OCI-LY3 (cell line): ENCODE measurements at regions not wholly inside any gene's neighbourhood (a gene's known extent, or its start where the extent isn't known, plus 50 kb on each side); places are given as distances from the start of the nearest gene placed in this dataset.

Experiments used
- H2AFZ ChIP-seq: fragments of 200-600, 300-600 bp; shearing (Covaris generic); 2 replicates; pipeline ENCODE4 v1.6.0; 2014; ENCODE audit warnings: antibody characterized with exemption, low read depth, low read length
- H3K27ac ChIP-seq: fragments of 200-600, 300-600 bp; sonication (generic); 2 replicates; pipeline ENCODE4 v1.5.1; 2014; ENCODE audit warnings: mild to moderate bottlenecking, low read length, moderate library complexity, mixed read lengths
- H3K27me3 ChIP-seq: fragments of 200-600, 300-600 bp; sonication (generic); 2 replicates; pipeline ENCODE4 v1.6.1; 2014; ENCODE audit warnings: low read depth, low read length, mixed read lengths
- H3K36me3 ChIP-seq: fragments of 200-600, 300-600 bp; sonication (generic); replicated peaks from 2 replicates; pipeline ENCODE3; 2014; ENCODE audit warnings: low read depth, low read length, mixed read lengths
- H3K4me1 ChIP-seq: fragments of 300-600, 200-600 bp; sonication (generic); 2 replicates; pipeline ENCODE4 v1.6.1; 2014; ENCODE audit warnings: low read length, mixed read lengths
- H3K4me2 ChIP-seq: fragments of 200-600, 300-600 bp; sonication (generic); 2 replicates; pipeline ENCODE4 v1.6.1; 2014; ENCODE audit warnings: low read length, mixed read lengths
- H3K4me3 ChIP-seq: fragments of 300-600, 200-600 bp; sonication (generic); 2 replicates; pipeline ENCODE4 v1.5.1; 2014; ENCODE audit warnings: antibody characterized with exemption, mild to moderate bottlenecking, low read length, moderate library complexity
- H3K79me2 ChIP-seq: fragments of 300-600, 200-600 bp; shearing (Covaris generic); 2 replicates; pipeline ENCODE4 v1.6.1; 2014; ENCODE audit warnings: mild to moderate bottlenecking, low read length, mixed read lengths
- H3K9ac ChIP-seq: fragments of 300-600, 200-600 bp; shearing (Covaris generic); 2 replicates; pipeline ENCODE4 v1.6.0; 2014; ENCODE audit warnings: mild to moderate bottlenecking, low read length, moderate library complexity
- H3K9me3 ChIP-seq: fragments of 200-600, 300-600 bp; shearing (Covaris generic); 2 replicates; pipeline ENCODE4 v1.6.1; 2014; ENCODE audit warnings: low read length, mixed read lengths; ENCODE audit not compliant: insufficient read depth
- H4K20me1 ChIP-seq: fragments of 200-600, 300-600 bp; sonication (generic); 2 replicates; pipeline ENCODE4 v1.6.1; 2016; ENCODE audit warnings: low read length, mixed read lengths; ENCODE audit not compliant: insufficient read depth
- CTCF ChIP-seq: fragments of 200-600, 300-600 bp; sonication (generic); IDR thresholded peaks from 2 replicates; pipeline ENCODE4 v1.5.1; 2014; ENCODE audit warnings: antibody characterized with exemption, low read length, low read depth
- EZH2phosphoT487 ChIP-seq: fragments of 200-600 bp; shearing (Covaris generic); IDR thresholded peaks from 2 replicates; pipeline ENCODE4 v1.6.1; 2018; ENCODE audit warnings: antibody characterized with exemption, mixed run types, low read depth

- Histone ChIP-seq H3K27ac (no peak overlapping the region), H3K27me3 (no peaks in the 10 kb centered on the region), H2AFZ (no peak overlapping the region), H3K36me3 (no peaks in the 10 kb centered on the region), H4K20me1 (no peaks in the 10 kb centered on the region), H3K4me1 (no peaks in the 10 kb centered on the region), H3K9me3 (no peaks in the 10 kb centered on the region), H3K4me2 (no peak overlapping the region), H3K79me2 (no peaks in the 10 kb centered on the region), H3K4me3 (no peak overlapping the region), H3K9ac (no peak overlapping the region)
- TF ChIP-seq EZH2phosphoT487: no peak
- TF ChIP-seq CTCF: no peak
These were observed 409.3 kb upstream of the SPTLC3 start for GRCh38 chr20:12599494-12599893.

GRCh38 chr20:12605751-12606150, 403.0 kb upstream of the SPTLC3 start:
- Histone ChIP-seq H4K20me1 (no peaks in the 10 kb centered on the region), H3K27ac (no peak overlapping the region), H3K79me2 (no peaks in the 10 kb centered on the region), H3K4me2 (no peak overlapping the region), H3K36me3 (no peaks in the 10 kb centered on the region), H3K27me3 (no peaks in the 10 kb centered on the region), H3K4me1 (no peaks in the 10 kb centered on the region), H3K9me3 (no peaks in the 10 kb centered on the region), H2AFZ (no peak overlapping the region), H3K9ac (no peak overlapping the region), H3K4me3 (no peak overlapping the region)
- TF ChIP-seq EZH2phosphoT487: no peak

GRCh38 chr20:12610871-12611270, 397.9 kb upstream of the SPTLC3 start:
- Histone ChIP-seq H3K79me2 (no peaks in the 10 kb centered on the region), H3K27ac (no peak overlapping the region), H3K27me3 (no peaks in the 10 kb centered on the region), H3K4me1 (no peaks in the 10 kb centered on the region), H4K20me1 (no peaks in the 10 kb centered on the region), H3K36me3 (no peaks in the 10 kb centered on the region), H2AFZ (no peak overlapping the region), H3K9me3 (no peaks in the 10 kb centered on the region), H3K4me3 (no peak overlapping the region), H3K4me2 (no peak overlapping the region), H3K9ac (no peak overlapping the region)
- TF ChIP-seq CTCF (no peak), EZH2phosphoT487 (no peak)

GRCh38 chr20:12614764-12615163, 394.0 kb upstream of the SPTLC3 start:
- H3K4me1 ChIP-seq: no peaks in the 10 kb centered on the region
- H3K79me2 ChIP-seq: no peaks in the 10 kb centered on the region
- no peak overlapping the region for H2AFZ ChIP-seq
- TF ChIP-seq EZH2phosphoT487 (no peak), CTCF (no peak)
- no peaks in the 10 kb centered on the region for H3K9me3 ChIP-seq
- no peaks in the 10 kb centered on the region for H3K36me3 ChIP-seq
- H3K4me3 ChIP-seq: no peak overlapping the region
- H3K4me2 ChIP-seq: no peak overlapping the region
- H4K20me1 ChIP-seq: no peaks in the 10 kb centered on the region
- no peaks in the 10 kb centered on the region for H3K27me3 ChIP-seq
- H3K27ac ChIP-seq: no peak overlapping the region
- no peak overlapping the region for H3K9ac ChIP-seq

- Histone ChIP-seq H2AFZ (no peak overlapping the region), H3K36me3 (no peaks in the 10 kb centered on the region), H3K27me3 (no peaks in the 10 kb centered on the region), H3K4me3 (no peak overlapping the region), H3K27ac (no peak overlapping the region), H3K4me1 (no peaks in the 10 kb centered on the region), H3K9me3 (no peaks in the 10 kb centered on the region), H3K9ac (no peak overlapping the region), H3K79me2 (no peaks in the 10 kb centered on the region), H4K20me1 (no peaks in the 10 kb centered on the region), H3K4me2 (no peak overlapping the region)
- TF ChIP-seq CTCF (no peak), EZH2phosphoT487 (no peak)
These were observed 391.7 kb upstream of the SPTLC3 start for GRCh38 chr20:12617076-12617475.
